Activated T-helper 1 cell treated with anti-CD3 and anti-CD28 coated beads, Interleukin-12 subunit alpha, Interleukin-12 subunit beta, Interleukin-2, Interleukin-4 antibody, amounts not matched to agents 30 ng/mL and 10 ng/mL and 1 ng/mL, durations not matched to agents 14 hours and 24 hours and 36 hours (primary cell): ENCODE measurements at regions not wholly inside any gene's neighbourhood (a gene's known extent, or its start where the extent isn't known, plus 50 kb on each side); places are given as distances from the start of the nearest gene placed in this dataset.

Source experiments
- DNase-seq: peaks from one replicate; pipeline ENCODE4 v3.0.0; 2021; ENCODE audit warnings: low spot score
- H3K27ac Mint-ChIP-seq: one replicate; pipeline ENCODE4 v1.8.0; 2021; ENCODE audit warnings: mild to moderate bottlenecking, mixed read lengths
- H3K27me3 Mint-ChIP-seq: one replicate; pipeline ENCODE4 v1.8.0; 2022; ENCODE audit warnings: mild to moderate bottlenecking, moderate library complexity, mixed read lengths; ENCODE audit not compliant: insufficient read depth
- H3K36me3 Mint-ChIP-seq: one replicate; pipeline ENCODE4 v1.8.0; 2021; ENCODE audit warnings: low read depth, mixed read lengths
- H3K4me1 Mint-ChIP-seq: one replicate; pipeline ENCODE4 v1.8.0; 2021; ENCODE audit warnings: low read depth, mixed read lengths
- H3K4me3 Mint-ChIP-seq: one replicate; pipeline ENCODE4 v1.8.0; 2021; ENCODE audit warnings: mild to moderate bottlenecking, moderate library complexity, mixed read lengths
- H3K9me3 Mint-ChIP-seq: one replicate; pipeline ENCODE4 v1.8.0; 2021; ENCODE audit warnings: mixed read lengths
- intact Hi-C: fragments of 100-400 bp; cut with micrococcal nuclease; formaldehyde crosslinking; loops from one replicate; pipeline ENCODE4 v1.15.1; 2024

DNA sequence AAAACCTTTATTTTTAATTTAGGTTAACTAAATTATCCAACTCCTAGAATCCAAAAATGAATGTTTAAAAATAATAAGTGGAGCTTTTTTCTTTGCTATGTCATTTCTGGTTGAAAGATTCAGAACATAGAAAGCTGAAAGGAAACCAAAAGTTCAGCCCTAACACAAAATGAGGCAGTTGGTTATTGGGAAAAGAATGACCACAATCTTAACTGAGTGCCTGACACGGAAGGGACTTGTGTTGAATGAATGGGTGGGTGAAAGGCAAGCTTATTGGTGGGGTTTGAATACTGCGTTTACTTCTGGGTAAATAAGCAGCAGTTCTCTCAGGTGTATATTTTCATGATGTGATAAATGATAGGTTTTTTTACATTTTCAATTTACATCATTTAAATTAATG is 243.5 kb downstream of the IRX1 start:
- intact Hi-C loops: no loop called here
- no peak overlapping the region for H3K27ac Mint-ChIP-seq
- H3K9me3 Mint-ChIP-seq: no peaks in the 10 kb centered on the region

DNA sequence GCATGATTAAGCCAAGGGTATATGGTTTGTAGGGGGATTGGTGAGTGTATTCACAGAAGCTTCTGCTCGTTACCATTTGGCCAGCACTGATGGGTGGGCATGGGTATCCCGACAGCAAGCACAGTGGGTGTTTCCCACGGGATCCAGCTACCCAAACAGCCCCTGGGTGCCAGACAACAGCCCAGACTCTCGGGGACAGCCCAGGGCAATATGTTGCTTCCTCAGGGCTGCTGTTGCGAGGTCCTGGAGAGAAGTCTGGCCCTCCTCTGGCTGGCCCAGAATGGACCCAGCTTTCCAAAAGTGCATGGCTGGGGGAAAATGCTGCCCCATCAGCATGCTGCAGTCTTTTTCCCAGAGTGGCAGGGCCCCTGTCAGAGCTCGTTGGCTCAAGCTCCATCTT is 247.0 kb downstream of the IRX1 start:
- H3K36me3 Mint-ChIP-seq: no peaks in the 10 kb centered on the region
- no peak overlapping the region for H3K27ac Mint-ChIP-seq
- no peaks in the 10 kb centered on the region for H3K27me3 Mint-ChIP-seq
- DNase-seq: no peak
- H3K4me3 Mint-ChIP-seq: no peak overlapping the region
- no peaks in the 10 kb centered on the region for H3K9me3 Mint-ChIP-seq
- intact Hi-C loops: no loop called here
- H3K4me1 Mint-ChIP-seq: no peaks in the 10 kb centered on the region

More for the DNA sequence above, 243.5 kb downstream of the IRX1 start:
- Mint-ChIP-seq H3K4me1 (no peaks in the 10 kb centered on the region), H3K27me3 (no peaks in the 10 kb centered on the region), H3K36me3 (no peaks in the 10 kb centered on the region), H3K4me3 (no peak overlapping the region)
- DNase-seq: no peak

DNA sequence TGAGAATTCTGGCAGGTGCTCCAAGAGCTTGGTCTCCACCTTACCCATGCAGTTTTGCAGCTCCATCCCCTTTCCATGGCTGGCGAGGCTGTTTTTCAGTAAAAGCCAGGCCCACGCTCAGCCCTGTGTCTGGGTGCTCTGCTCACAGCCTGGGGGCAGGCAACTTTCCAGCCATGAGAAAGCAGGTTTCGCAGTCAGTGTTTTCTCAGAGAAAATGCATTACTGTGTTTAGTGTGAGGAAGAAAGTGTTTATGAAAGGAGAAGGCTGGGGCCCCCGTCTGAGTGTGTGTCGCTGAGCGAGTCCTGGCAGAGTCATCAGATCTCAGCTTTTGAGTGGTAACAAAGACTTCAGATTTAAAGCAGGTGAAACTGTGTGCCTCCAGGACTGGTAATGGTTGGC is 248.1 kb downstream of the IRX1 start:
- no peak overlapping the region for H3K27ac Mint-ChIP-seq
- intact Hi-C loops: no loop called here
- peaks cover 4% of the 10 kb centered on the region for H3K9me3 Mint-ChIP-seq
- H3K4me1 Mint-ChIP-seq: no peaks in the 10 kb centered on the region
- H3K36me3 Mint-ChIP-seq: no peaks in the 10 kb centered on the region
- no peak overlapping the region for H3K4me3 Mint-ChIP-seq
- no peaks in the 10 kb centered on the region for H3K27me3 Mint-ChIP-seq
- no peak for DNase-seq

DNA sequence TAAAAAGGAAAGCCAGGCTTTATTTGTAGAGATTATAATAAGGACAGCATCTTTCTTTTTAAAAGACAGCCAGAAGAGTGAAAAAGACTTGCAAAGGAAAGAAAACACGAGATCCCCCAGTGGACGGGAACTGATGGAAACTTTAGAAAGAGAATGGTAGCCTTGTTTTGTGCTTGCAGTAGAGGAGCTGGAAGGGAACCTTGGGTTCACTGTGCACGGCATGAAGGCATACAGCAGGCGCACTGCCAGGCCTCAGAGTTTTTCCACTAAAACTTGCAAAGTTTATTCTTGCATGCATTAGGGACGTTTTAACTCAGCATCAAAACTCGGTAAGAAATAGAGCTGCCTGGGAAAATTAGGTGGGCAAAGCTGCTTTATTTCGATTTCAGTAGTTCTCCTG is 248.6 kb downstream of the IRX1 start:
- H3K36me3 Mint-ChIP-seq: no peaks in the 10 kb centered on the region
- no peaks in the 10 kb centered on the region for H3K4me1 Mint-ChIP-seq
- no peaks in the 10 kb centered on the region for H3K27me3 Mint-ChIP-seq
- no peak overlapping the region for H3K4me3 Mint-ChIP-seq
- no peak overlapping the region for H3K27ac Mint-ChIP-seq
- intact Hi-C loops: no loop called here
- DNase-seq: no peak
- H3K9me3 Mint-ChIP-seq: peaks cover 4% of the 10 kb centered on the region

DNA sequence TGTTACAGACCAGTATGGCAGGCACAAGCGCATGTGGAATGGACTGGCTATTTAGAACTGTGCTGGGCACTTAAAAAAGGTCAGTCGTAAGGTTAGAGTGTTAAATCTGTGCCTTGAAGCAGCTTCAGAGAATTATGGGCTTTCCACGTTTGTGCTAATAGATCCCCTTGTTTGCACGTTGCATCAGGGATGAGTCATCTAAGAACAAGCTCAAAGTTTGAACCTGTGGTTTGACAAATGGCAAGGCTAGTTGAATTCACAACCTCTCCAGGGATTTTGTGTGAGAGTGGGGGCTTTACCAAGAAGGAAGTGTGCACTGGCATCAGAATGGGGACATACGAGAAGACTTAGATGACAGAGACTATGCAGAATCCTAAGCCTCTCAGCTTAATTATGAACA is 249.6 kb downstream of the IRX1 start:
- intact Hi-C loops: no loop called here
- Mint-ChIP-seq H3K27ac (no peak overlapping the region), H3K27me3 (no peaks in the 10 kb centered on the region), H3K9me3 (peaks cover 4% of the 10 kb centered on the region), H3K4me1 (no peaks in the 10 kb centered on the region), H3K4me3 (no peak overlapping the region), H3K36me3 (no peaks in the 10 kb centered on the region)
- no peak for DNase-seq

DNA sequence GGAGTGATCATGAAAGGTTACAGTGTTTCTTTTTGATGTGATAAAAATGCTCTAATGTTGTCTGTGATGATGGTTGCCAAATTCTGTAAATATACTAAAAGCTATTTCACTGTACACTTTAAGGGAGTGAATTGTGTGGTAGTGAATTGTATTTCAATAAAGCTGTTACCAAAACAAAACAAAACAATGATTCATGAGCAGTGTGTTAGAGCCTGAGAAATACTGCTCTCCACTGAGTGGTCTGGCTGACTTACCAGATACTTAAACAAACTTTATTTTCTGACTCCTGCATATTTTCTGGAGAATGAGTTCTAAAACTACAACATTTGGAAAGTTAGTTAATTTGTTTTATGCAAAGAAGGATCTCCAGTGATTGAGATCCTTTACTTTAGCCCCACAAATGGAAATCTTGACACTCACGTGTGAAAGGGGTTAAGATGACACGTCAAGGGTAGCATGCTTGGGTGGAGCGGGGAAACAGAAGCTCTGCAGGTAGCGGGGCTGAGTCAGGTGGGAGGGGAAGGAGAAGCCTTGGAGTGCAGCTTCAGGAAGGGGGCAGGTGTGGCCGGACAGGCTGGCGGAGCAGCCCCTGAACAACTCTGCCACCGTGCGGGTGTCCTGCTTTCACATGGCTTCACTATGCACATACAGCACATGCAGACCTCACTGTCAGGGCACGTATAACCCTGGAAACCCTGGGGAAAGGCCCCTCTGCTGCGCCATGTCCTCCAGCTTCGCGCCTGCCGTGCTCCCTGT is 256.7 kb downstream of the IRX1 start:
- no peak overlapping the region for H3K4me3 Mint-ChIP-seq
- H3K36me3 Mint-ChIP-seq: no peaks in the 10 kb centered on the region
- H3K27ac Mint-ChIP-seq: no peak overlapping the region
- no peaks in the 10 kb centered on the region for H3K4me1 Mint-ChIP-seq
- peaks cover 4% of the 10 kb centered on the region for H3K9me3 Mint-ChIP-seq
- no peak for DNase-seq
- H3K27me3 Mint-ChIP-seq: no peaks in the 10 kb centered on the region
- intact Hi-C loops: no loop called here

DNA sequence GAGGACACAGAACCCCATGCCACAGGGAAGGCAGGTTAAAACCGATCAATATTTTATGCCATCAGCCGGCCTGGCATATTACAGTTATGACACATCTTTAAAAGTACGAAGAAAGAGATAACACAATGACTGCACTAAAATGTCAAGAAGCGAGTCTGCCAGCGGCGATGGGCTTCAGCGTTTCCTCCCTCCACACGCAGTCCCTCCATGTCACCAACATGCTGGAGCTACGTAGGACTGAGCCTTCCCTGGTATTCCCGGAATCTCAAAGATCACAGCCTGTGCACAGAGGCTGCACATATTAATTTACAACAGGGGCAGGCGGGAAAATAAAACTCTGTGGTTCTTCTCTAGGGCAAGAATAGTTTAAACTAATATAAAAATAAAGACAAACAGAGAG is 257.7 kb downstream of the IRX1 start:
- H3K27ac Mint-ChIP-seq: no peak overlapping the region
- no peaks in the 10 kb centered on the region for H3K27me3 Mint-ChIP-seq

DNA sequence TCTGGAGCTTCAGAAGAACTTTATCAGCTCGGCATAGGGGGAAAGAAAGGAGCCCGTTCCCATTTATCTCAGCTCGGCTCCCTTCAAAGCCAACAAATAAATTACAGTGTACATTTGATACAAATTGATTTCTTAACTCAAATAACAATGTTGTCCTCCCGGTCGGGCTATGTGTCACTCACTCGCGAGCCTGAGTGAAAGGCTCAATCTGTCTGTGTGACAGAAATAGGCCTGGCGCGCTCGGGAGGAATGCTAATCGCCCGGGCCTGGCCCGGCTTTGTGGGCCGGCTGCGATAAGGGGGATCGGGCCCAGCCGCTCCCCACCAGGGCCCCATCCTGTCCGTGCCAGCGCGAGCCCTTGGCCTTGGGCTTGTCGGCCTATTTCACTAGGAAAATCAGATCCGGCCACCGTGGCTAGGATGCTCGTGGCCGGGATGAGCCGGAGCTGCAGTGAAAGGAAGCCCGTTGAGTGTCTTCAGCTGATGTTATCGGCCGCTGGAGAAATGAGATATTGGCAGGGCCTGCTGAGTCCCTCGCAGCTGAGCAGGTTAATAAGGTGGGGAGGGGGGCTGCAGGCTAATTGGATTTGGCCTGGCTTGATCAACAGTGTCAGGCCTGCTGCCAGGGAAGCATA is 258.7 kb downstream of the IRX1 start:
- no peaks in the 10 kb centered on the region for H3K36me3 Mint-ChIP-seq
- no peak overlapping the region for H3K27ac Mint-ChIP-seq
- H3K4me3 Mint-ChIP-seq: no peak overlapping the region
- no peaks in the 10 kb centered on the region for H3K27me3 Mint-ChIP-seq
- H3K9me3 Mint-ChIP-seq: no peaks in the 10 kb centered on the region
- intact Hi-C loops: no loop called here
- no peak for DNase-seq
- no peaks in the 10 kb centered on the region for H3K4me1 Mint-ChIP-seq

More for the DNA sequence above, 257.7 kb downstream of the IRX1 start:
- Mint-ChIP-seq H3K36me3 (no peaks in the 10 kb centered on the region), H3K4me1 (no peaks in the 10 kb centered on the region), H3K4me3 (no peak overlapping the region), H3K9me3 (peaks cover under 1% of the 10 kb centered on the region)
- intact Hi-C loops: no loop called here
- DNase-seq: no peak

DNA sequence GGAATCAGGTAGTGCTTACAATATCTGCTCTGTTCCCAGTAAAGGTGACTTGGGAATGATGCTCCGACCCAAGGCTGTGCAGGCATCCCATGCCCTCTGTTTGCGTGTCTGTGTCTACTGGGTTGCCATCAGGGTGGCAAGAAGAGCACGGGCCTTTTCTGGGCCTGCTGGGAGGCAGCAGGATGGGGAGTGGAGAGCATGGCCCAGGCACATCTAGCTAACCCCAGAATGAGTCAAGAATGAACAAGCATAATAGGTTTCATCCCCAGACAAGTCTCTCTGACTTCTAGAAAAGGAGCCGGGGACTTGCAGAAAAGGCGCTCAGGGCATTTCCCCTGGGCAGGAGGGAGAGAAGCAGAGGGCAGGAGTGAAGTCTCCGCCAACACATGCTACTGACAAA is 260.4 kb downstream of the IRX1 start:
- Mint-ChIP-seq H3K9me3 (no peaks in the 10 kb centered on the region), H3K4me3 (no peak overlapping the region), H3K36me3 (no peaks in the 10 kb centered on the region), H3K27me3 (no peaks in the 10 kb centered on the region), H3K27ac (no peak overlapping the region), H3K4me1 (no peaks in the 10 kb centered on the region)
- no peak for DNase-seq
- intact Hi-C loops: no loop called here

DNA sequence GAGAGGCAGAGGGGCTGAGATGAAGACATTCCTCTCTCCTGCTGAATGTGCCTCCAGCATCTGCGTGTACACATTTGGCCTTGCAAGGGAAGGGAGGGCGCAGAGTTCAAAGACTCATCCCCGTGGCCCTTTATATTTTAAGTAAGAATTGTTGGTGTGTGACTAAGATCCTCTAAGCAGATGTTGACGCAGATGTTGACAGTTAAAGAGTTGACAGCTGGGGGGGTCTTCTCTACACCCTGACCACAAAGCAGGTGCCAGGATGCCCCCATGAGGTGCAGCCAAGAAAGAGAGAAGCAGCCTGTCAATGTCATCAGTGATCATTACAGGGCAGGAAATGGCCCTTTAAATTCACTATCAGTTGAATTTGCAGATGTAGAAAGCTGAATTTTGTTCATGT is 262.9 kb downstream of the IRX1 start:
- Mint-ChIP-seq H3K9me3 (no peaks in the 10 kb centered on the region), H3K27ac (no peak overlapping the region), H3K36me3 (no peaks in the 10 kb centered on the region), H3K4me1 (no peaks in the 10 kb centered on the region), H3K27me3 (no peaks in the 10 kb centered on the region), H3K4me3 (no peak overlapping the region)
- intact Hi-C loops: no loop called here
- no peak for DNase-seq

DNA sequence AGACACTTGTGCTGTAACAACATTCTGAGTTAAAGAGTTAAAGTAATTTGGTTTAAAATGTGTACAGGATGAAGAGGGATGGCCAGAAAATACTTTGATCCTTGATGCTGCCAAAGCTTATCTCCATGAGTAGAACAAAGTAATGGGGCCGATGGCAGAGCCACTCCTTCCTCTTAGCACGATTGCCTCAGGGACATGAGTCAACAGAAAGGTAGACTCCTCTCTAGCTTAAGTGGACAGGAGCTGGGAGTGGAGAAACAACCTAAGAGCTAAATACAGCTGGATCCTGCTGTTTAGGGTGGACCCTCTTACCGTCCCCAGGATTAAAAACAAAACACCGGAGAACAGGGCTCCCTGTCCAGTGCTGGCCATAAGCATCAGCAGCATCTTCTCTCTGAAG is 267.3 kb downstream of the IRX1 start:
- H3K27ac Mint-ChIP-seq: no peak overlapping the region
- H3K27me3 Mint-ChIP-seq: no peaks in the 10 kb centered on the region
- no peak overlapping the region for H3K4me3 Mint-ChIP-seq
- H3K9me3 Mint-ChIP-seq: peaks cover 4% of the 10 kb centered on the region
- H3K36me3 Mint-ChIP-seq: no peaks in the 10 kb centered on the region
- no peaks in the 10 kb centered on the region for H3K4me1 Mint-ChIP-seq
- intact Hi-C loops: no loop called here
- DNase-seq: no peak

DNA sequence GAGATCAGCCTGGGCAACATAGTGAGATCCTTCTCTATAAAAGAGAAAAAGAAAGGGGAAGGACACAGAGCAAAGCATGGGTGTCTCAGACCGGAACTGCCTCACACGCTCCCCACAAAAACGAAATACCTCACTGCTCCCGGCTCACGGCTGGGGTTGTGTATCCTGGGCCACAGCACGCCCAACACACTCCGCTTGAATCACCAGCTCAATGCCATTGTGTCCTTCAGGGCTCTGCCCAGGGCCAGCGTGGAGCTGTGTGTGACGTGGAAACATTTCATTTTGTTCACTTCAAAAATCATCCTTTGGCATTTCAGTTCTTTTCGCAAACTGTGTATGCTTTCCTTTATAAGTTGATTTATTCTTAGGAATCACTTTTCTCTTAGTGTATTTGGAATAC is 279.5 kb downstream of the IRX1 start:
- Mint-ChIP-seq H3K9me3 (no peaks in the 10 kb centered on the region), H3K27ac (no peak overlapping the region), H3K4me3 (no peak overlapping the region), H3K27me3 (no peaks in the 10 kb centered on the region), H3K4me1 (no peaks in the 10 kb centered on the region), H3K36me3 (no peaks in the 10 kb centered on the region)
- intact Hi-C loops: no loop called here
- no peak for DNase-seq

DNA sequence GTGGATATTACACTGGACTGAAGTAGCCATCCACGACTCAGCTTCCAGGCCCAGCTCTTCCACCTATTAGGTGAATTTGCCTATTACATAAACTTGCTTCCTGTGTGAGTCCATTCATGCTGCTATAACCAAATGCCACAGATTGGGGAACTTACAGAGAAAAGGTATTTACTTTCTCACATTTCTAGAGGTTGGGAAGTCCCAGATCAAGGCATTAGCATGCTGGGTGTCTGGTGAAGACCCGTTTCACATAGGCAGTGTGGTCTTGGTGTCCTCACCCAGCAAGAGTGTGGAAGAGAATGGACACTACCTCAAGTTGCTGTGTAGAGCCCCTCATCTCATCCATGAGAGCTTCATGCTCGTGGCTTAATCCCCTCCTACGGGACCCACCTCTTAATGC is 282.6 kb downstream of the IRX1 start:
- Mint-ChIP-seq H3K4me3 (no peak overlapping the region), H3K4me1 (no peaks in the 10 kb centered on the region), H3K9me3 (no peaks in the 10 kb centered on the region), H3K27me3 (no peaks in the 10 kb centered on the region), H3K36me3 (no peaks in the 10 kb centered on the region), H3K27ac (no peak overlapping the region)
- intact Hi-C loops: no loop called here
- no peak for DNase-seq

DNA sequence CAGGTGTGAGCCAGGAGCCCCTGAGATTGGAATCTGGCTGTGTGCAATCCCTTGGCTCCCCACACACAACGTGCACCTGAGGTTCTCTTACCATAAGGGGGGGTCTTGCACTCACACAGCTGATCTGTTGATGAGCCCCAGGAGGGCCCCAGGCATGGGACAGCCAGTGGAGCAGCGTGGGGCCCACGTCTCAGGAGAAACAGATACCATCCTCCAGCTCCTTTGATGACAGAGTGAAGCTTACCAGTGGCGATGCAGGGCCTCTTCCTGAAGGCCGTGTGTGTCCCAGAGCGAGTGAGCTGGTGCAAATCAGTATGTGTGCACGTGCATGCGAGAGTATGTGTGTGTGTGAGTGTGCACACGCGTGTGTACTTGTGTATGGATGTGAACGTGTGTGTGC is 287.4 kb downstream of the IRX1 start:
- no peak overlapping the region for H3K27ac Mint-ChIP-seq

More for the DNA sequence above, 287.4 kb downstream of the IRX1 start:
- H3K9me3 Mint-ChIP-seq: no peaks in the 10 kb centered on the region
- H3K4me3 Mint-ChIP-seq: no peak overlapping the region
- peaks cover 2% of the 10 kb centered on the region for H3K27me3 Mint-ChIP-seq
- no peaks in the 10 kb centered on the region for H3K36me3 Mint-ChIP-seq
- no peaks in the 10 kb centered on the region for H3K4me1 Mint-ChIP-seq
- intact Hi-C loops: no loop called here
- no peak for DNase-seq
